ENCODE measurements at regions not wholly inside any gene's neighbourhood (a gene's known extent, or its start where the extent isn't known, plus 50 kb on each side); places are given as distances from the start of the nearest gene placed in this dataset.

DNA sequence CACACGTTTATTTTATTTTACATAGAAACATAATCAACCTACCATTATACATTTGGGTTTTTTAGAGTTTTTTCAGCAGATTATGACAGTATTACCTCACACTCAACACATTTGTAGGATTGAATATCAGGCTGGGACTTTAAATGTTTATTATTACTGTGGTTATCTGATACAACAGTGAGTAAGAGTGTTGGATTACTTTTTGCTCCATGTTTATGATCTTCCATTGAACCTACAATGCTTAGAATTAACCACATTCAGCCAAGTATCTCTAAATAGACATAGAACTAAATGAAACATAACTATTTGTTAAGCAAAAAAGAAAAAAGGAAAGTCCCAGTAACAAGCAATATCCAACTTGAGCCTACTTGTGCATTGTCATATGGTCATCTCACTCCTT is 607.4 kb upstream of the PITX2 start:
- Histone ChIP-seq H3K9me3 (ENCODE audit: control insufficient read depth, low read depth, low read length) (no peaks in the 10 kb centered on the region), H3K4me1 (ENCODE audit: control insufficient read depth, extremely low read depth, insufficient read depth, low read length) (no peaks in the 10 kb centered on the region), H3K27ac (ENCODE audit: control insufficient read depth, insufficient read depth, low read length) (no peak overlapping the region), H2AFZ (ENCODE audit: control insufficient read depth, low read length) (no peak overlapping the region), H4K20me1 (ENCODE audit: control insufficient read depth, extremely low read depth, insufficient read depth, low read length) (no peaks in the 10 kb centered on the region), H3K4me3 (ENCODE audit: control insufficient read depth in 2 of 3, extremely low read depth in 1 of 3, insufficient read depth in 2 of 3, low read depth in 1 of 3, low read length in 3 of 3) (no peak overlapping the region), H3K79me2 (ENCODE audit: control insufficient read depth, insufficient read depth, low read length) (no peaks in the 10 kb centered on the region), H3K9me1 (ENCODE audit: control insufficient read depth, extremely low read depth, insufficient read depth, low read length) (no peaks in the 10 kb centered on the region), H3K36me3 (ENCODE audit: control insufficient read depth in 2 of 2, extremely low read depth in 1 of 2, insufficient read depth in 2 of 2, low read length in 2 of 2) (no peaks in the 10 kb centered on the region), H3K4me2 (ENCODE audit: control insufficient read depth, extremely low read depth, insufficient read depth, low read depth, low read length) (no peak overlapping the region), H3K9ac (ENCODE audit: control insufficient read depth, extremely low read depth, insufficient read depth, low read length) (no peak overlapping the region), H3K27me3 (ENCODE audit: control insufficient read depth, extremely low read depth, insufficient read depth, low read length) (no peaks in the 10 kb centered on the region)
- dilution Hi-C loops (cut with MboI; ENCODE audit: extremely low pct_ligation_motif_present, low sequenced_read_pairs), result no loop called here
- DNase-seq (ENCODE audit: low read depth, low spot score) (no peak), FAIRE-seq (no peak)
- TF ChIP-seq EZH2 (IDR thresholded peaks at IDR 0.05; ENCODE audit: low read length) (no peak), CTCF (optimal IDR thresholded peaks at IDR 0.05 in 1 of 3, IDR thresholded peaks at IDR 0.05 in 1 of 3, conservative IDR thresholded peaks at IDR 0.05 in 1 of 3; ENCODE audit: extremely low read depth in 1 of 3, insufficient read depth in 2 of 3, low read length in 3 of 3) (no peak)

DNA sequence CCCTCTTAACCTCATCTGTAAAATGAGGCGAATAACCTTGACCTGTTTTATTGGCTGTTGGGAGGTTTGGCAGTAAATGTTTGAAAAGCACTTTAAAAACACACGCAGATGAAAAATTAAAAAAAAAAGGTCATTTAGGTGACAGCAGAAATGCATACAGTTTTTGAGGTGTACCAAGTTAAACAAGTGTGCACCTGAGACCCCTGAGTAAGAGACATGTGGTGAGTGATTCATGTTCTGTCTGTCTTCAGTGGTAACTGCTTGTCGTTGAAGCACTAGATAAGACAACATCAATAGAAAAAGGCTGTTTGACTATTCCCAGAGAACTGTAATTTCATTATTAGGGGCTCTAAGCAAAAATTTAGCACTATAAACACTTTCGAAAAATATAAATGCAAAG is 608.4 kb upstream of the PITX2 start:
- dilution Hi-C loops (cut with MboI; ENCODE audit: extremely low pct_ligation_motif_present, low sequenced_read_pairs), result no loop called here
- H3K27ac ChIP-seq (ENCODE audit: control insufficient read depth, insufficient read depth, low read length), result no peak overlapping the region

More for the DNA sequence above, 608.4 kb upstream of the PITX2 start:
- H3K9me3 ChIP-seq (ENCODE audit: control insufficient read depth, low read depth, low read length), result no peaks in the 10 kb centered on the region
- no peaks in the 10 kb centered on the region for H3K4me1 ChIP-seq (ENCODE audit: control insufficient read depth, extremely low read depth, insufficient read depth, low read length)
- DNase-seq (ENCODE audit: low read depth, low spot score), result no peak
- H3K79me2 ChIP-seq (ENCODE audit: control insufficient read depth, insufficient read depth, low read length), result no peaks in the 10 kb centered on the region
- H3K4me2 ChIP-seq (ENCODE audit: control insufficient read depth, extremely low read depth, insufficient read depth, low read depth, low read length), result no peak overlapping the region
- H4K20me1 ChIP-seq (ENCODE audit: control insufficient read depth, extremely low read depth, insufficient read depth, low read length), result no peaks in the 10 kb centered on the region
- H2AFZ ChIP-seq (ENCODE audit: control insufficient read depth, low read length), result no peak overlapping the region
- H3K4me3 ChIP-seq (ENCODE audit: control insufficient read depth in 2 of 3, extremely low read depth in 1 of 3, insufficient read depth in 2 of 3, low read depth in 1 of 3, low read length in 3 of 3), result no peak overlapping the region
- TF ChIP-seq EZH2 (IDR thresholded peaks at IDR 0.05; ENCODE audit: low read length), result no peak
- TF ChIP-seq CTCF (optimal IDR thresholded peaks at IDR 0.05 in 1 of 3, IDR thresholded peaks at IDR 0.05 in 1 of 3, conservative IDR thresholded peaks at IDR 0.05 in 1 of 3; ENCODE audit: extremely low read depth in 1 of 3, insufficient read depth in 2 of 3, low read length in 3 of 3), result no peak
- FAIRE-seq, result no peak
- H3K9ac ChIP-seq (ENCODE audit: control insufficient read depth, extremely low read depth, insufficient read depth, low read length), result no peak overlapping the region
- no peaks in the 10 kb centered on the region for H3K36me3 ChIP-seq (ENCODE audit: control insufficient read depth in 2 of 2, extremely low read depth in 1 of 2, insufficient read depth in 2 of 2, low read length in 2 of 2)
- H3K27me3 ChIP-seq (ENCODE audit: control insufficient read depth, extremely low read depth, insufficient read depth, low read length), result no peaks in the 10 kb centered on the region
- H3K9me1 ChIP-seq (ENCODE audit: control insufficient read depth, extremely low read depth, insufficient read depth, low read length), result no peaks in the 10 kb centered on the region

All from keratinocyte (primary cell).